Glomerular visceral epithelial cell (primary cell): ENCODE measurements at regions not wholly inside any gene's neighbourhood (a gene's known extent, or its start where the extent isn't known, plus 50 kb on each side); places are given as distances from the start of the nearest gene placed in this dataset.
"Not testable (repeated sequence)": the region's sequence is repeated elsewhere in the genome, so short reads cannot be mapped to it uniquely, and the experiment has no call there.

Experiments
- DNase-seq: peaks from one replicate; pipeline ENCODE4 v3.0.0-alpha.2; 2016; ENCODE audit errors: extremely low spot score

DNA sequence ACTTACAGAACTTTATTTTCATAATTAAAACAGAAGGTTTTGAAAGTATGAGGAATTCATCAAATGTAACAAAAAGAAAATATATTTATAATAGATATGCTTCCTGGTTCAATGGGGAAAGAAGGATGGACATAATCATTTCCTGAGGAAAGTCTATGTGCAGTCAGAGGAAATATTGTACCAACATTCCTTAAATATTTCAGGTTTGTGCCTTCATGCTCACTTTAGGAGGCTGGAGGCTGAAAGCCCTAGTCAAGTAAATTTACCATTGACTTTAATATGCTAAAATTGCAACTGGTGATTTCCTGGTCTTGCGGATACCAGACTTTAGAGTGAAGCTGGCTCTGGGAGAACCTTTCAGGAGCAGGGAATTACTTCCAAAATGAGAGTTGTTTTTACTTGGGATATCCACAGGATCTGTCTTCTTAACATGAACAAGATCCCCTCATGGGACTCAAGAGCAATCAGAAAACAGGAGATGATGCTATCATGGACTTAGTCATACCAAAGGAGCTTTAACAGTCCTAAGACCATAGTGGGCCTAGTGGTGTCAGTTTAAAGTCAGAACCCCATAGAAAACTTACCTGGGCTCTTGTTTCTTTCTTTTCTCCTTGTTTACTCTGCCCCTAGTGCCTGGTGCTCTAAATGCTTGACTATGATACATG lies 762.8 kb upstream of the GRAMD2B start:
- DNase-seq: no peak

GRCh38 chr5:125661584-125661983 lies 761.6 kb upstream of the GRAMD2B start:
- no peak for DNase-seq

DNA sequence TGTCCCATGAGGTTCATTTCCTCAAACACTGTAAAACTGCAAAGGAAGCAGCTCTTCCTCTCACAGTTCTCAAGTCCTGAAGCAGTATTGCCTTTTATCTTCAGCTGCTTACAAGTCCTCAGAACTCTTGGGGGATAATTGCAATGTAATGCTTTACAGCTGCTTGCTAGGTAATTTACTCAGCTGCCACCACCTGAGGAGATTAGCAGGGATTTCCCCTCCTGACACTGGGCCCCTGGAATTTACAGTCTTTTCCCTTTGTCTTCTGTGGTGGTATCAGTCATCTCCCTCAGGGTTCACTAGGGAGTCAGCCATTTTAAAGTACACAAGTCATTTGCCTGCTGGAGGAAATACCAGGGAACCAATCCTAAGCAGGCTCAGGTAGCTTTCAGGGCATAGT lies 754.3 kb upstream of the GRAMD2B start:
- peak; percentile 59 for DNase-seq

- DNase-seq: no peak
These were observed 749.8 kb upstream of the GRAMD2B start for GRCh38 chr5:125673359-125673950.

DNA sequence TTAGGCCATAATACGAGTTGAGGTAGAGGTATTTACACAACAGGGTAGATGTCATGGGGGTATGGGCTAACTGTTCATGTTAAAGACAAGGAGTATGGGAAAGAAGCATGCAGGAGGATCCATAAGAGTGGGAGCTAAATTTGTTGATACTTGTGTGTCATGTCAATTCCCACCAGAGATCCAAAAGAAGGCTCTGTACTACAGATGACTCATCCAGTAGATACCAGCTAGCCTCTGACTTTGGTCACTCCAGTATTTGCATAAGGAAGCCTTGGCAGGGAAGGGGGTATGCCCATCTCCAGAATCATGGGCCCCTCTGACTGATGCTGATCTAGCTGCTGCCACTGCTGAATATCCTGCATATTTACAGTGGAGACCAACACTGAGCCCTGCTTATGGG lies 743.7 kb upstream of the GRAMD2B start:
- peak; percentile 30 for DNase-seq

- no peak for DNase-seq
These were observed 739.5 kb upstream of the GRAMD2B start for GRCh38 chr5:125683669-125684068.

DNA sequence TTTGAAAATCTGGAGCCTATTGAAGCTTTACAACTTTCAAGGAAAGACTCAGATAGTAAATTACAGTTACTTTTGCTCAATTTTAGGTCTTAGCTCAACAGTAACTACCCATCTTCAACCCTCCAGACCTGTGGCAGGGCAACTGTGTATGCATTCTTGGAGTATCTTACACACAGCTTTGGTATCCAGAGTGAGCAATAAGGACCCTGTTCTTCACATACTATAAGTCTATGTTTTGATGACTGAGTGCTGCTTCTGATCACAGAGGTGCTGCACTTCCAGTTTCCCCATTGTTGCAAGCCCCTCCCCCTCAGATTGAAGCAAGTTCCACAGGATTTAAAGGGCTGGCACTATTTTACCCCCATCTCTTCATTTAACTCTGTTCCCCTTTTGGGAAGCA lies 737.4 kb upstream of the GRAMD2B start:
- no peak for DNase-seq

DNA sequence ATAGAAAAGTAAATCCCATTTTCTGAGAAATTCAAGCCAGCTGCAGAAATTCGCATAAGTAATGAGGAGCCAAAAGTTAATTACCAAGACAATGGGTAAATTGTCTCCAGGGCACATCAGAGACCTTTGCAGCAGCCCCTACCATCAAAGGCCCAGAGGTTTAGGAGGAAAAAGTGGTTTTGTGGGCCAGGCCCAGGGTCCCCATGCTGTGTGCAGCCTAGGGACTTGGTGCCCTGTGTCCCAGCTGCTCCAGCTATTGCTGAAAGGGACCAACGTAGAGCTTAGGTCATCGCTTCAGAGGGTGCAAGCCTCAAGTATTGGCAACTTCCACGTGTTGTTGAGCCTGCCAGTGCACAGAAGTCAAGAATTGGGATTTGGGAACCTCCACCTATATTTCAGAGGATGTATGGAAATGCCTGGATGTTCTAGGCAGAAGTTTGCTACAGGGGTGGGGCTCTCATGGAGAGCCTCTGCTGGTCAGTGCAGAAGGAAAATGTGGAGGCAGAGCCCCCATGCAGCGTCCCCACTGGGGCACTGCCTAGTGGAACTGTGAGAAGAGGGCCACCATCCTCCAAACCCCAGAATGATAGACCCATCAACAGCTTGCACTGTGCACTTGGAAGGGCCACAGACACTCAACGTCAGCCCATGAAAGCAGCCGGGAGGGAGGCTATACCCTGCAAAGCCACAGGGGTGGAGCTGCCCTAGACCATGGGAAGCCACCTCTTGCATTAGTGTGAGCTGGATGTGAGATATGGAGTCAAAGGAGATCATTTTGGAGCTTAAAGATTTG lies 731.3 kb upstream of the GRAMD2B start:
- not testable (repeated sequence) for DNase-seq

DNA sequence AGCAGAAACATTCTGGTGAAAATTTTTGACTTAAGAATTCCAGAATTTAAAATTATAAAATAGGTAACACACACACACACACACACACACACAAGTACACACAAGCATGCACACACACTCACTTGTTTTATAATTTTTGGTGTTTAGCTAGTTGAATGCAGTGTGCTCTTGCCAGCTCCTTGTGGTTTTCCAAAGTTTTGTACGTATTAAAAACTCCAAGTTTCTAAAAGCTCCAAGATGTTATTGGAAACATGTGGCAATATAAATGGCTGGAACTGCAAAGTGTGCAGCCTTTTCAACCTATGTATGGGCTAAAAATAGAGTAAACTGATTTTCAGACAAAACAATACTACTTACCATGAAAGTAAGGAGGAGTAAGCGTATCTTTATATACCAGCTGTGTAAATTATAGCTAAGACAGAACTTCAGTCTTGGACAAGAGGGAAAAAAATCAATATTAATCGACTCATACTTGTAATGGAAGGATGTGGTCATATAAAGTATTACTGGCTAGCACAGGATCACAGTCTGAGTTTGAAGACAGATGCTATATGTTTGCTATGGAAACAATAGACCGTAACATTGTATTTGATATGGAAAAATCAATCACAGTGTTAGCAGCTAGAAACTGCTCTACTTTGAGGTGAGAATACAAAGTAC lies 727.1 kb upstream of the GRAMD2B start:
- DNase-seq: no peak

DNA sequence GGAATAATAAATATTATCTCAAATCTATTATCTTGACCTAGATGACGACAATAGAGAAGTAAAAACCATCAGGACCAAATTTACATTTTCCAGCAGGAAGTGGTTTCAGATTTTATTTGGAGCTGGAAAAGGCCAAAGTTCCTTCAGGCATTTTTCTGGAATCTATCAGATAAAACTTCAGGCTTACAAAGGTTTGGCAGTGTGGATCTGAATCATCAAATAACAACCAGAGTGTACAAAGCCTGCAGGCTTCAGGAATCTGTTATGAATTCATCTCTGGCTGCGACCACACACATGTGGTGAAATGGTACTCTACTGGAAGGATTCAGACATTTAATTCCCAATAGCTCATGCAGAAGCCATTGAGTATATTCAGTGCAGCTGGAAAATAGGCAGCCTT lies 726.4 kb upstream of the GRAMD2B start:
- DNase-seq: peak; percentile 68

DNA sequence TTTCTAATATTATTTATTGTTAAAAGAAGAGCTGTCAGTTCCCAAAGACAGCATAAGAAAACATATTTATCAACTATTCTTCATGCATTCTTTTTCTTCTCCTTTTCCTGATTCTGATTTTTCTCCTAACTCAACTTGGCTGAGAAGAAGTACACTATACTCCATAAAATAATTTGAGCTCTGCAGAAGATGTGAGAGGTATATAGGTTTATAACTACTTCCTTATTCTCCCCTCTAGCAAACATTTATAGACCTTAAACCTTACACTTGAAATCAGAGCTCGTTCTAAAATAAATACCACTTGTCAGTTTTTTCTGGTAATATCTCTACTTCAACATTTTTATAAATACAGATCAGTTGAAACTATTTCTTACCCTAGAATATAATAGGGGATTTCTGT lies 724.8 kb upstream of the GRAMD2B start:
- DNase-seq: no peak

DNA sequence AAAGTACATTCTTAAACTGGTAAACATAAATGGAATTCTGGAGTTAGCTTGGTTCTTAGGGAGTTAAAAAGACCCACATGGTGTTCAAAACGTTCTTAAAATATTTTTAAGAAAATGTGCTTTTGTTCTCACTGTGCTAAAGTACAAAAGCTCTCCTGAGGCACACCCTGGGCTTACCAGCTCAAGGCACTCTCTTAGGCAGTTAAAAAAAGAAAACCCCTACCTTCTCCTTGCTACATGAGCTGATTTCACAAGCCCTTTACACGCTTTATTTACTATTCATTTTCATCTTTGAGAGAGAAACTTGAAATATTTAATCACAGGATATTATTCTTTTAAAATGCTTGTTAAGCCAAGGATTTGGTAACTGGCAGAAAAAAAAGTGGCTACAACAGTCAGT lies 723.3 kb upstream of the GRAMD2B start:
- no peak for DNase-seq

GRCh38 chr5:125700380-125700861 lies 722.8 kb upstream of the GRAMD2B start:
- DNase-seq: peak; percentile 67

DNA sequence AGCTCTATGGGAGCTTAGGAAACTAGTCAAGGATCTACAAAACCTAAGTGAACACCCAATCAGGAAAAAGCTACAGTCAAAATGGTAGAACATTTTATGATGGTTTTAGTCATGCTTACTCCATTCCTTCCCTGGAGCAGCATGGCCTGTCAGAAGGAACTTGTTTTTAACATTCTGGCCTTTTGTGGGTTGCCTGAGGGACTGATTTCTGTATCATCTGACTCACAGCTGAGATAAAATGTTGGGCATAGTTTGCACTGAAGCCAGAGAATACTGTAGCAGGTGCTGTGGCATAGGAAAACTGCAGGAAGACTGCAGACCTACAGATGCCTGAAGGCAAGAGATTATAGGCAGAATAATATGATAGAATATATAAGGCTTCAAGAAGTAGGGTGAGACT lies 719.6 kb upstream of the GRAMD2B start:
- no peak for DNase-seq

GRCh38 chr5:125704888-125705287 lies 718.3 kb upstream of the GRAMD2B start:
- no peak for DNase-seq

DNA sequence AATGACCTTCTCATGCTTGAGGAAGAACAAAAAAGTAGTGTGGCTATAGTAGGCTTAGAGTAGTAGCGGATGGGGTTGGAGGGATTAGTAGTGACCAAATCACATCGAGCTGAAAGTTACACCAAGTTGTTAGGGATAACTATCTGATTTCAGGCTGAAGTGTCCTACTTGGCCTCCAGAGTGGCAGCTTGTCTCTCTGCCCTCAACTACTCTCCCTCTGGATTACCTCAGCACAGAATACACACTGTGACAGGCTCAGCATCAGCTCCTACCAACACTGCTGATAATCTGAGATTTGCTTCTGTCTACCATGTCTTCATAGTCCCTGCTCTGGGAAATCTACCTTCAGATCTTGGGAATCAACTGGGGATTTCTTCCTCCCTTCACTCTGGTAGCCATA lies 714.6 kb upstream of the GRAMD2B start:
- no peak for DNase-seq

- no peak for DNase-seq
These were observed 712.5 kb upstream of the GRAMD2B start for GRCh38 chr5:125710745-125711144.

DNA sequence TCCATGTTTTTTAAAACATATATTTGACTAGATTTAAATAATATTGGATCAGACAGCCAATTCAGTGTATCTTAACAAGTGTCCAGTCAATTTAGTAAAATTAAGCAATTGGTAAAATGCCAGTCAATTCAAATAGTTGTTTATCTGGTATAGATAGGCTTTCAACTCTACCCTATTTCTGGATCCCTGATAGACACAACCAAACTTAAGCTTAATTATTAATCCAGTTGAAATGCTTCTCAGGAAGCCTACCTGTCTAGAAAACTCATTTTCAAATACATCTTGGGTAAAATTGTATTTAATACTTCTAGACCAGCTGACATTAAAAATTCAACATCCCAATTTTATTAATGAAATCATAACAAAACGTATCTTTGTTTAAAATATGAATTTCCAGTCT lies 710.8 kb upstream of the GRAMD2B start:
- DNase-seq: no peak

DNA sequence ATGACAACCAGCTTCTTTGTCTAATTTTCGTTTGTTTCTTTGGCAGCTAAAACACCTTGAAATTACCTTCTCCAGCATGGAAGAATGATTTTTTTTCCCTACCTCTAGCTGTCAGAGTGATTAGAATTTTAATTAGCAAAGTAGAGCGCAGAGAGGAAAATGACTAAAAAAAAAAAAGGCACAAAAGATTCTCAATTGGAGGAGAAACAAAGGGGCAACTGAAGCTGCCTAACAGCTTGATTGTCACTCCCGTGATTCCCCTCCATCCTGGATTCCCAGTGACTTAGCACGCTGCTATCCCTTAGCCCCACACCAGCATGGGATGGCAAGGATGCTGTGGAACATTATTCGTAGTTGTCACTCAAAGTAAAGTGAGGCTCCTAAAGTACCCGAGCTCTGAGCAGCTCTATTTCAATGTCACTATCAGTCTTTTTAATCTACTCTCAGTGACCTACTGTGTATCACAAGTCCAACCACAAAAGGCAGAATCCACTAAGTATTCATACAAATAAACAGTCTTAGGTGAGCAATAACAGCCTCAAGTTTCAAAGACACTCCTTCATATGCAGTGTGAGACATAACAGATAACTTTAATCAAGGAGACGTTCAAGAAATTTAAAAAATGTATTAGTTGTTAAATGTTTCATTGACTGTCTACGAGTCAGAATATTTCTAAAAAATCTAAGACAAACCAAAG lies 710.0 kb upstream of the GRAMD2B start:
- no peak for DNase-seq

DNA sequence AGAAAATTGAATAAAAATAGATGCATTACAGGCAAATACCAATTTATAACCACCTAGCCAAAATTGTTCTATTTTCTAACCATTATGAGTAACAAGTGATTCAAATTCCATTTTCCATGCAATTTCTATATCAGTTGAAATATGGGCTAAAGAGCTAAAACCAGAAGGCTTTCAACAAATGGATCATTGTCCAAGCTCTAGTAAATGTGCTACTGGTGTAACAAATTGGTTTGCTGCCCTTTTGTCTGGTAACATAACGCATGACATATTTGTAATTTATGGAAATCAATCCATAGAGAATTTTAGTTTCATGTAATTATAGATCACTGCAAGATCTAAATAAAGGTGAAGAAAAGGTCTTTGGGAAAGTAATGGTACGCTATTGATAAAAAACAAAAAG lies 708.0 kb upstream of the GRAMD2B start:
- DNase-seq: no peak

DNA sequence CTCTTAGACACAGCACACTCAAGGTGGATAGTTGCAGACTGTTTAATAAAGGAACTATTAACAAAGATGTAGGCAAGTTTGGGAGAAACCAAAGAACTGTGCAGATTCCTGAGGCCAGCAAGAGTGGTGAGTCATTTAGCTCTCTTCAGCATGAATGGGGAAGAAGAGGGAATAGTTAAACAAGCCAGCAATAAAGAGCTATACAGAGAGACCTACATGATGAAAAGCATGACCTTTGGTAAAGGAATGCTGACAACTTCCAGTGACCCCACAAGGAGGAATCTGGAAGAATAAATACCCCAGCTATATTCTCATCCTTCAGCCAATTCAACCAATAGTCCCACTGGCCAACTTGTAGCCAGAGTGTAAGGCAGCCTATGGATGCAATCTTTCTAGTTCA lies 706.0 kb upstream of the GRAMD2B start:
- peak; percentile 81 for DNase-seq
